Endothelial cell of umbilical vein (primary cell): ENCODE measurements at regions not wholly inside any gene's neighbourhood (a gene's known extent, or its start where the extent isn't known, plus 50 kb on each side); places are given as distances from the start of the nearest gene placed in this dataset.

Experiments used
- BruUV-seq: library from RNA; stranded (reverse); fragments of 400-500 nt; replicated peaks from 2 replicates; lab custom pipeline; 2021; lab: Mats Ljungman, UMichigan
- CTCF ChIA-PET: fragments of 300-600, 350-600 bp; sonication (Branson Sonifier 250); formaldehyde crosslinking; loops from one replicate; lab custom pipeline; 2021; ENCODE audit warnings: antibody characterized with exemption, inconsistent platforms; lab: Charles Lee
- POLR2A ChIA-PET: fragments of 300-600, 350-600 bp; sonication (Branson Sonifier 250); formaldehyde crosslinking; loops from one replicate; lab custom pipeline; 2021; ENCODE audit warnings: antibody characterized with exemption, inconsistent platforms; lab: Charles Lee
- DNase-seq: peaks from one replicate; pipeline ENCODE4 v3.0.0-alpha.2; 2011; ENCODE audit warnings: low read depth, low spot score
- FAIRE-seq: peaks from 2 replicates; lab custom pipeline; 2011; peaks lifted over from hg19 to GRCh38; lab: Jason Lieb, UNC
- H2AFZ ChIP-seq: 2 replicates; pipeline ENCODE4 v1.6.0; 2012; ENCODE audit warnings: low read depth, low read length, control low read depth, inconsistent platforms
- H3K27ac ChIP-seq: 2 replicates; pipeline ENCODE4 v1.5.1; 2011; ENCODE audit warnings: low read depth, mild to moderate bottlenecking, control low read depth, low read length, moderate library complexity; ENCODE audit not compliant: insufficient read depth
- H3K27me3 ChIP-seq, 2 experiments: 2 replicates each; pipeline versions ENCODE4 v1.6.0 to v1.6.1; 2011; ENCODE audit warnings: low read length in 2 of 2, mixed read lengths in 1 of 2; ENCODE audit not compliant: control insufficient read depth in 2 of 2, insufficient read depth in 2 of 2
- H3K36me3 ChIP-seq, 2 experiments: 2 replicates in 1 of 2; 3 replicates in 1 of 2; pipeline ENCODE4 v1.5.1; 2011; ENCODE audit warnings: low read length in 2 of 2, mild to moderate bottlenecking in 1 of 2, moderate library complexity in 1 of 2; ENCODE audit not compliant: control insufficient read depth in 2 of 2, insufficient read depth in 2 of 2; ENCODE audit errors: extremely low read depth in 1 of 2
- H3K4me1 ChIP-seq: 3 replicates; pipeline ENCODE4 v1.5.1; 2011; ENCODE audit warnings: mild to moderate bottlenecking, low read length; ENCODE audit not compliant: control insufficient read depth, insufficient read depth; ENCODE audit errors: extremely low read depth
- H3K4me2 ChIP-seq: 2 replicates; pipeline ENCODE4 v1.6.1; 2011; ENCODE audit warnings: low read length, control low read depth, mixed read lengths; ENCODE audit not compliant: insufficient read depth
- H3K4me3 ChIP-seq, 3 experiments: fragments of 200-600 bp in 1 of 3; sonication (generic), shearing (Covaris generic) in 1 of 3; replicated peaks in 1 of 3; 2 replicates each; pipeline ENCODE4 v1.5.1; 2011 to 2016; ENCODE audit warnings: control low read depth in 3 of 3, low read length in 3 of 3, mild to moderate bottlenecking in 2 of 3, inconsistent platforms in 1 of 3, low read depth in 1 of 3, moderate library complexity in 1 of 3; ENCODE audit not compliant: insufficient read depth in 1 of 3
- H3K79me2 ChIP-seq: 2 replicates; pipeline ENCODE4 v1.6.0; 2012; ENCODE audit warnings: low read length, inconsistent platforms; ENCODE audit not compliant: control insufficient read depth, insufficient read depth
- H3K9ac ChIP-seq: replicated peaks from 2 replicates; pipeline ENCODE3; 2011; ENCODE audit warnings: low read length, control low read depth; ENCODE audit not compliant: insufficient read depth; ENCODE audit errors: extremely low read depth
- H3K9me1 ChIP-seq: replicated peaks from 3 replicates; pipeline ENCODE4 v1.6.0; 2011; ENCODE audit warnings: mild to moderate bottlenecking, low read length; ENCODE audit not compliant: control insufficient read depth, insufficient read depth; ENCODE audit errors: extremely low read depth
- H3K9me3 ChIP-seq: replicated peaks from 2 replicates; pipeline ENCODE4 v1.5.1; 2012; ENCODE audit warnings: low read length, inconsistent platforms; ENCODE audit not compliant: control insufficient read depth, insufficient read depth
- H4K20me1 ChIP-seq: replicated peaks from 2 replicates; pipeline ENCODE3; 2011; ENCODE audit warnings: mild to moderate bottlenecking, low read length; ENCODE audit not compliant: control insufficient read depth, insufficient read depth; ENCODE audit errors: extremely low read depth
- EZH2 ChIP-seq: IDR thresholded peaks from 2 replicates; pipeline ENCODE4 v1.6.1; 2012; ENCODE audit warnings: borderline replicate concordance, low read depth, mild to moderate bottlenecking, moderate library complexity, low read length, inconsistent platforms; ENCODE audit not compliant: severe bottlenecking
- FOS ChIP-seq: IDR thresholded peaks from 2 replicates; pipeline ENCODE4 v1.6.1; 2011; ENCODE audit warnings: mild to moderate bottlenecking, low read length, moderate library complexity, borderline replicate concordance; ENCODE audit not compliant: insufficient read depth
- GATA2 ChIP-seq: IDR thresholded peaks from 2 replicates; pipeline ENCODE4 v1.7.0; 2011; ENCODE audit warnings: low read depth, mild to moderate bottlenecking, moderate library complexity, mixed read lengths, low read length; ENCODE audit not compliant: insufficient read length, insufficient read depth
- JUN ChIP-seq: IDR thresholded peaks from 2 replicates; pipeline ENCODE4 v1.6.1; 2011; ENCODE audit warnings: borderline replicate concordance, low read depth; ENCODE audit not compliant: insufficient read length, insufficient read depth
- MYC ChIP-seq: IDR thresholded peaks from one replicate; pipeline ENCODE4 v1.6.1; 2011; ENCODE audit warnings: mild to moderate bottlenecking, low read depth, low read length
- POLR2A ChIP-seq: IDR thresholded peaks from 2 replicates; pipeline ENCODE4 v1.6.1; 2012; ENCODE audit warnings: low read depth, mild to moderate bottlenecking, control low read depth, low read length
- POLR2AphosphoS5 ChIP-seq: IDR thresholded peaks from 2 replicates; pipeline ENCODE4 v1.6.1; 2012; ENCODE audit warnings: low read depth, mild to moderate bottlenecking, control low read depth, low read length, moderate library complexity; ENCODE audit not compliant: insufficient read depth
- dilution Hi-C: fragments of 300-500 bp; cut with MboI; formaldehyde crosslinking; loops from one replicate; pipeline ENCODE4 v1.15.0; 2019; ENCODE audit warnings: low sequenced_read_pairs; ENCODE audit not compliant: extremely low pct_ligation_motif_present
- intact Hi-C: fragments of 100-400 bp; cut with micrococcal nuclease; formaldehyde crosslinking; loops from one replicate; pipeline ENCODE4 v1.10.0; 2022
- TF ChIP-seq, protein P1 (sequence below), 2 donors: IDR thresholded peaks; 1 replicate in 1 of 2; 2 replicates in 1 of 2; pipeline ENCODE4 v1.5.1; 2011; ENCODE audit warnings: low read length in 2 of 2, mild to moderate bottlenecking in 2 of 2, moderate library complexity in 2 of 2, control low read depth in 1 of 2, inconsistent platforms in 1 of 2, low read depth in 1 of 2; ENCODE audit not compliant: insufficient read depth in 1 of 2; ENCODE audit errors: extremely low read depth in 1 of 2

- POLR2A ChIA-PET, result no interaction called here
- Histone ChIP-seq H3K4me2 (no peak overlapping the region), H3K27ac (no peak overlapping the region), H3K4me3 (no peak overlapping the region), H3K36me3 (no peaks in the 10 kb centered on the region), H3K27me3 (no peaks in the 10 kb centered on the region), H3K9ac (no peak overlapping the region), H2AFZ (no peak overlapping the region), H3K79me2 (no peaks in the 10 kb centered on the region), H3K4me1 (no peaks in the 10 kb centered on the region), H3K9me3 (no peaks in the 10 kb centered on the region), H4K20me1 (no peaks in the 10 kb centered on the region), H3K9me1 (no peaks in the 10 kb centered on the region)
- no TSS peak for BruUV-seq
- intact Hi-C loops (no loop called here), dilution Hi-C loops (no loop called here)
- no peak for TF ChIP-seq FOS
- TF ChIP-seq EZH2, result no peak
- TF ChIP-seq POLR2AphosphoS5, result no peak
- TF ChIP-seq, protein P1, sequence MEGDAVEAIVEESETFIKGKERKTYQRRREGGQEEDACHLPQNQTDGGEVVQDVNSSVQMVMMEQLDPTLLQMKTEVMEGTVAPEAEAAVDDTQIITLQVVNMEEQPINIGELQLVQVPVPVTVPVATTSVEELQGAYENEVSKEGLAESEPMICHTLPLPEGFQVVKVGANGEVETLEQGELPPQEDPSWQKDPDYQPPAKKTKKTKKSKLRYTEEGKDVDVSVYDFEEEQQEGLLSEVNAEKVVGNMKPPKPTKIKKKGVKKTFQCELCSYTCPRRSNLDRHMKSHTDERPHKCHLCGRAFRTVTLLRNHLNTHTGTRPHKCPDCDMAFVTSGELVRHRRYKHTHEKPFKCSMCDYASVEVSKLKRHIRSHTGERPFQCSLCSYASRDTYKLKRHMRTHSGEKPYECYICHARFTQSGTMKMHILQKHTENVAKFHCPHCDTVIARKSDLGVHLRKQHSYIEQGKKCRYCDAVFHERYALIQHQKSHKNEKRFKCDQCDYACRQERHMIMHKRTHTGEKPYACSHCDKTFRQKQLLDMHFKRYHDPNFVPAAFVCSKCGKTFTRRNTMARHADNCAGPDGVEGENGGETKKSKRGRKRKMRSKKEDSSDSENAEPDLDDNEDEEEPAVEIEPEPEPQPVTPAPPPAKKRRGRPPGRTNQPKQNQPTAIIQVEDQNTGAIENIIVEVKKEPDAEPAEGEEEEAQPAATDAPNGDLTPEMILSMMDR (IDR thresholded peaks at IDR 0.05; ENCODE audit: extremely low read depth in 1 of 2, insufficient read depth in 1 of 2, low read depth in 1 of 2, low read length in 2 of 2), result no peak
- no peak for TF ChIP-seq POLR2A
- no peak for TF ChIP-seq MYC
- TF ChIP-seq JUN, result no peak
- TF ChIP-seq GATA2, result no peak
- FAIRE-seq (no peak), DNase-seq (no peak)
- CTCF ChIA-PET, result no interaction called here
These were observed 497.0 kb upstream of the TUSC1 start for GRCh38 chr9:26175264-26175663.
